GM23248 (cell line): ENCODE measurements at regions not wholly inside any gene's neighbourhood (a gene's known extent, or its start where the extent isn't known, plus 50 kb on each side); places are given as distances from the start of the nearest gene placed in this dataset.

ENCODE experiments used
- EZH2 ChIP-seq: fragments of 200-600 bp; sonication (generic); IDR thresholded peaks from 2 replicates; pipeline ENCODE4 v1.6.1; 2018; ENCODE audit warnings: antibody characterized with exemption, mild to moderate bottlenecking; ENCODE audit not compliant: insufficient read depth, poor library complexity, severe bottlenecking
- EZH2phosphoT487 ChIP-seq: fragments of 200-600 bp; sonication (generic); IDR thresholded peaks from 2 replicates; pipeline ENCODE4 v1.6.1; 2018; ENCODE audit warnings: antibody characterized with exemption, moderate library complexity, mild to moderate bottlenecking, low read depth; ENCODE audit not compliant: insufficient read depth

GRCh38 chr5:44443172-44443571, 54.0 kb upstream of the FGF10 start:
- TF ChIP-seq EZH2, result no peak
- no peak for TF ChIP-seq EZH2phosphoT487
